Activated CD4-positive, alpha-beta T cell treated with anti-CD3 and anti-CD28 coated beads, Interleukin-2, amount 50 U/mL, for 24 hours (primary cell): ENCODE measurements at regions not wholly inside any gene's neighbourhood (a gene's known extent, or its start where the extent isn't known, plus 50 kb on each side); places are given as distances from the start of the nearest gene placed in this dataset.
"Not testable (repeated sequence)": the region's sequence is repeated elsewhere in the genome, so short reads cannot be mapped to it uniquely, and the experiment has no call there.

Source experiments
- DNase-seq, 2 donors: peaks; one replicate each; pipeline ENCODE4 v3.0.0-alpha.2; 2020; ENCODE audit warnings: low read depth in 1 of 2, low spot score in 1 of 2

DNA sequence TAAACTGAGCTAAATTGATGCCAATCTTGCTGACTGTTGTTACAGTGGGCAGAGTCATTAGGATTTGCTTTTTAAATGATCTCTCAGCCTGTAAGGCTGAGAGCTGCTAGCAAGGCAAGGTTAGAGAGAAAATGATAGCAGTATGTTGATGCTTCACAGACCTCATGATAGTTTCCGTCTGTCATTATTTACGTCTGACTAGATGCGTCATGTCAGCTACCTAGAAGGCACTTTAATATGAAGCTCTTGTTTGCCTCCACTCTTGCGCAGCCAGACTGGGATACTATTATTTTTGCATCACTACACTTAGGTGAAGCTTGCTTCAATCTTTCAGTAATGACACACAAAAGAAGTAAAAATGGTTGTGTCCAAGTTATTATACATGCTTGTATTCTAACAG lies 313.8 kb downstream of the LNPK start:
- DNase-seq: no peak

DNA sequence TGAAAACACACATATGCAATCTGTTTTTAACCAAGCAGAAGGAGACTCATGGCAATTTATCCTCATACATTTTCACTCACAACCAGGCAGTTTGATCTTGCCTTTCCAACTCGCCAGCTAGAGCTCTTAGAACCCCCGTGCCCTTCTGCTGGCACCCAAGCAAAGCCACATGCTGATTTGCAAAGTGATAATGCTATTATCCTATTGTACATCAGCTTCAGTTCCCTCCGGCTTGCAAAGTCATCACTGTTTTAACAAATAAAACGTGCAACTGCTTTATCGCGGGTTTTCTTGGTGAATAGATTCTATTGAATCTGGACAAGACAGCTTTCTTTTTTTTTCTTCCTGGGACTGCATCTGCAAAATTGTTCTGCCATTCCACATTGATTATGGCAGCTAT lies 314.6 kb downstream of the LNPK start:
- DNase-seq: no peak

GRCh38 chr2:175686002-175686401 lies 316.1 kb downstream of the LNPK start:
- DNase-seq: no peak

DNA sequence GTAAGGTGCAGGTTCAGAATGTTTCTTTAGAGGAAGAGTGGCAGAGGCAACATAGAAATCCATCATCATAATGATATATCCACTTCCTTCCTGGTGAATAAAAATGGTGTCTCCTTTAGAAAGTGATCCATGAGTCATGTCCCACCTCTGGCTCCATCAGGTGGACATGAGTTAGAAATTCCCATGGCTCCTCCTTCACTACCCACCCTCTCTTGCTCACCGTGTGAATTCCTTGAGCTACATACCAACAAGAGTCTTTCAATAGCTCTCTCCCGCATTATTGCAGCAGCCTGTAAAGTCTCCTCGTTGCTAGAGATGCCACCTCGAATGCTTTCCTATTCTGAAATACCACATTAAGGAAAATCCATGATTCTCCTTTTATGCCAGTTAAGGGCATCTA lies 317.6 kb downstream of the LNPK start:
- no peak for DNase-seq

GRCh38 chr2:175679728-175680127 lies 322.3 kb downstream of the LNPK start:
- no peak for DNase-seq

GRCh38 chr2:175679231-175679630 lies 322.8 kb downstream of the LNPK start:
- no peak for DNase-seq

- DNase-seq: no peak
Measured at GRCh38 chr2:175677880-175678279, 324.2 kb downstream of the LNPK start.

DNA sequence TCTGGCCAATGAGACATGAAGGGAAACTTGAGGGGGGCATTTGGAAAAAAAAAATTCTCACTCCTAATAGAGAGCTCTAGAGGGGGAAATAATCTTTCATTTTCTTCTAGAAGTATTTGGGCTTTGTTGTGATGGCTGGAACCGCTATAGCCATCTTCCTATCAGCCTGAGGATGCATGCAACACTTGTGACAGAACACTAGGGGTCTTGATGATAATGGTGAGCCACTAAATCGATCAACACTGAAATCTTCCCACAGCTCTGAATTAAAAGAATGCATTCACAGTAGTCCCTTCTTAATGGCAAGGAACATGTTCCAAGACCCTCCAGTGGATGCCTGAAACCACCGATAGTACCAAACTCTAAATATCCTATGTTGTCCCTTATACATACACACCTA lies 325.3 kb downstream of the LNPK start:
- DNase-seq: no peak

DNA sequence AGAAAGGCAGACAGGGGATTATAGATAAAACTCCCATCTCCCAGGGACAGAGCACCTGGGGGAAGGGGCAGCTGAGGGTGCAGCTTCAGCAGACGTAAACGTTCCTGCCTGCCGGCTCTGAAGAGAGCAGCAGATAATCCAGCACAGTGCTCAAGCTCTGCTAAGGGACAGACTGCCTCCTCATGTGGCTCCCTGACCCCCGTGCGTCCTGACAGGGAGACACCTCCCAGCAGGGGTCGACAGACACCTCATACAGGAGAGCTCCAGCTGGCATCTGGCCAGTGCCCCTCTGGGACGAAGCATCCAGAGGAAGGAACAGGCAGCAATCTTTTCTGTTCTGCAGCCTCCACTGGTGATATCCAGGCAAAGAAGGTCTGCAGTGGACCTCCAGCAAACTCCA lies 333.3 kb downstream of the LNPK start:
- DNase-seq: not testable (repeated sequence)

DNA sequence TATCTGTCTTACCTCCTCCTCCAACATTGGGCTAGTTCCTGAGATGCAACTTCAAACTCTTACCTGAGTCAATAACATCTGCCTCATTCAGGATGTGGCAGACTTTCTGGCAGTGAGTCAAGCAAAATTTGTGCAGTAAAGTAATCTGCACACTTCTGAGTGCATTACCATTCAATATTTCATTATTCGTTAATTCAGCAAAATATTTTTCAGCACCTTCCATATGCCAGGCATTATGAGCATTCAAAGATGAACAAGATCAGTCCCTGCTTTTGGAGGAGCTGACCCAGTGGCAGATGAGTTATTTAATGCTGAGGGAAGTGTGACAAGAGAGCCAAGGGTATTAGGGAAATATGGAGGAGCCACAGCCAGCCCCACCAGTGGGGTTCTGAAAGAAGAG lies 339.7 kb downstream of the LNPK start:
- no peak for DNase-seq

- no peak for DNase-seq
Measured at GRCh38 chr2:175648577-175649063, 353.4 kb downstream of the LNPK start.

GRCh38 chr2:175647058-175647457 lies 355.0 kb downstream of the LNPK start:
- DNase-seq: no peak

DNA sequence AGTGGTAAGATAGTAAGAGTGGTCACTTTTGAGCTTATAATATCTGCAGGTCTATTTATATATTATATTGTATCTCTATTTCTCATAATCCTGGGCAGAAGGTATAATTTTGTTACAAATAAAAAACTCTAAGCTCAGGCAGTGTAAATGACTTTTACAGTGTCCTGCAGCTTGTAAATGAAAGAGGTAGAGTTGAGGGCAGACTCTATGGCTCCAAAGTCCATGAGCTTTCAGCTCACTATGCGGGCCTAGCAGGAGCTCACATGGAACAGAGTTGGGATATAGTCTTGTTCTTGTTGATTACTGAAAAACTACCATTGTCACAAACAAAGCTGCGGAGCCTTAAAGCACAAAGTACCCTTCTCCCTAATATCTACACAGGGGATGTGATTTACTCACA lies 361.4 kb downstream of the LNPK start:
- DNase-seq: no peak

DNA sequence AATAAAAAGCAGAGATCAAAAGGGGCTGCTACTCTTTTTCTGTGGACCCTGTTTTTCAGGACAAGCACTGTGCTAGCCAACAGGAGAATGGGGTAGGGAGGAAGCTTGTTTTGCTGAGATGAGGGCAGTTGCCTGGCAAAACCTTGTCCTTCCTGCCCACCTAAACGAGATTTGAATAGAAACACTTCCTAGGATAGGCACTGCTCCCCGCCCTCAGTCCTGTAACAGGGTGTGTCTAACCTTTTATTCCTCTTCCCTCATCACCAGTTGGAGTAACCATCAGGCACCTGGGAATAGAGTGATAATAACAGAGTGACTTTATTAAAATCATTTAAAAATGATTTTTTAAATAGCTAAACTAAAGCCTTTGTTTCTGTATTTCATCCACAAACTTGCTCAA lies 368.8 kb downstream of the LNPK start:
- no peak for DNase-seq

DNA sequence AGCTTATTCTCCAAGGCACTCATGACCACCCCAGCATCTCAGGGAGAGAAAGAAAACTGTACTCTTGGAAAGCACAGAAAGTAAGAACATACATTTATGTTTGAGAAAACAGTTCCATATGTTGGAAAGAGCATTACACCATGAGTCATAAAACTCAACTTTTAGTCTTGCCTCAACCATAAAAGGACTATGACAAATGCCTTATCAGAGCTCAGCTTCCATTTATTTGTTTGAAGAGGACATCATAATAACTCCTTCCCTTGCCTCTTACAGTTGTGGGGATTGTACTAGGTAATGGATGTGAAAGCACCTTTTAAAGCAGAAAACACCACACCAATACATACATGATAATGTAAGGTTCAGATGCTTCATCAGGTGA lies 370.8 kb downstream of the LNPK start:
- DNase-seq: no peak

- no peak for DNase-seq
Measured at GRCh38 chr2:175630280-175631244, 371.5 kb downstream of the LNPK start.

DNA sequence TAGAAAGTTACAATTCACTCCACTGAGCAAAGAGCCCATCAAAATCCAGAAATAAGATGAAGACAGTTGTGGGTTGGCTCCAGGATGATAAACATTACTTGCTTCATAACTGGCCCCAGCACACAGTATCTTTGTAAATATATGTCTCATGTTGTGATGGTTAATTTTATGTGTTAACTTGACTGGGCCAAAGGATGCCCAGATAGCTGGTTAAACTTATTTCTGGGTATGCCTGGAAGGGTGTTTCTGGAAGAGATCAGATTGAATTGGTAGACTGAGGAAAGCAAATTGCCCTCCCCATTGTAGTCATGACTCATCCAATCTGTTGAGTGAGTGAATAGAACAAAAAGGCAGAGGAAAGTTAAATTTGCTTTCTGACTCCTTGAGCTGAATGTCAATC lies 373.8 kb downstream of the LNPK start:
- DNase-seq: no peak

GRCh38 chr2:175627405-175627804 lies 374.7 kb downstream of the LNPK start:
- DNase-seq: no peak

GRCh38 chr2:175626796-175627195 lies 375.3 kb downstream of the LNPK start:
- no peak for DNase-seq

DNA sequence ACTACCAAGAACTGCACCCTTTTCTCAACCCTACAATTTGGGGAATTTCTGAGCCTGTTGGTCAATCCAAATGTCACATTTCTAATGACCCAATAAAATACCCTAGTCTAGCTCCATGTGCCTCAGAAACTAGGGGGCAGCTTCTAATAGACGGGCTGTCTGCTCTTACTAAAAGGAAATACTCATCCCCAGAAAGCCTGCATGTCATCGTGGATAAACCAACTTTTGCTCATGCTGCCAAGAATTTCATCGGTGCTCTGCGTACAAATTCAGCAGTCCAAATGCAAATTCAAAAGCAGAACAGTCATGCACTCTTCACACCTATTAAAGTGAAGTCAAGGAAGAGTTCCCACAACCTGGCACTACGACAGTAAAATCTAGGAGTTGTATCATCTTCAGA lies 377.3 kb downstream of the LNPK start:
- no peak for DNase-seq

- no peak for DNase-seq
Measured at GRCh38 chr2:175624211-175624761, 377.8 kb downstream of the LNPK start.

DNA sequence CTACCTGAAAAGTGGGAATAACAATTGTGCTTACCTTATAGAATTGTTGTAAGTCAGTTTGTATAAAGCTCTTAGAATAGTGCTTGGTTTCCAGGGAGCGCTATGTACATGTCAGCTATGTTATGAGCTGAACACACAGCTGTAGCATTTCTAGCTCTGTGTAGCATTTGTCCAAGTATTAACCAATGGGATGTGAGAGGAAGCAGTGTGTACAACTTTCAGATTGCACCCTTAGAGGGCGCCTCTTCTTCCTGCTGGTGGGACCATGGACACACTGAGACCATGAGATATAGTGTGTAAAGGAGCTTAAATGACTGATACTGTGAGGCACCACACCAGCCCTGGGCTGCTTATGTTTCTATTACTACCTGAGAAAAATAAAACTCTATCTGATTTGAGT lies 380.2 kb downstream of the LNPK start:
- DNase-seq: no peak

- DNase-seq: no peak
Measured at GRCh38 chr2:175620106-175620505, 382.0 kb downstream of the LNPK start.
